NOMO-1 treated with dmso at 0.1 percent for 144 hours (cell line): ENCODE measurements at regions not wholly inside any gene's neighbourhood (a gene's known extent, or its start where the extent isn't known, plus 50 kb on each side); places are given as distances from the start of the nearest gene placed in this dataset.
A peak's percentile ranks its signal among the peaks of the same experiment; 100 is the strongest.
"Not testable (repeated sequence)": the region's sequence is repeated elsewhere in the genome, so short reads cannot be mapped to it uniquely, and the experiment has no call there.

Experiments used
- DNase-seq: peaks from one replicate; lab custom pipeline; 2025; ENCODE audit not compliant: unreplicated experiment; lab: John Stamatoyannopoulos, UW

DNA sequence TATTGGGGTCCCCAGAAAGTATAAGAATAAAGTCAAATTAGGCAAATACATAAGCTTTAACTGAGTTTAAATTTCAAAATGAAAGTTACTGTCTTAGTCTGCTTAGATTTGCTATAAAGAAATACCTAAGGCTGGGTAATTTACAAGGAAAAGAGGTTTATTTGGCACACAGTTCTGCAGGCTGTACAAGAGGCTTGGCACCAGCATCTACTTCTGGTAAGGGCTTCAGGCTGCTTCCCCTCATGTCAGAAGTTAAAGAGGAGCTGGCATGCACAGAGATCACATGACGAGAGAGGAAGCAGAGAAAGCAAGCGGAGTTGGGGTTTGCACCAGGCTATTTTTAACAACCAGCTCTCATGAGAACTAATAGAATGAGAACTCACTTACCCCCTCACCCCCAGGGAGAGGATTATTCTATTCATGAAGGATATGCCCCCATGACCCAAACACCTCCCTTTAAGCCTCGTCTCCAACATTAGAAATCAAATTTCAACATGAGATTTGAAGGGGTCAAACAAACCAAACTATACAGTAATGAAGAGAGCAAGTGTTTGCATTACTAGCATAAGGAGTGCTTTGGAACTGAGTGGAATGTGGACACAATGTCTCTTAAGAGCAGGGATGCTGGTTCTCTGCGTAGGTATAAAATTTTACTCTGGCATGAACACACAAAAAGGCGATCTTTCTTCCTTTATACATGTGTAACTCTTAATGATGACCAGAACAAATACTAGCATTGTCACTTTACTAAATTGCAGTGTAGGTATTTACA is 292.8 kb upstream of the PMFBP1 start:
- no peak for DNase-seq

DNA sequence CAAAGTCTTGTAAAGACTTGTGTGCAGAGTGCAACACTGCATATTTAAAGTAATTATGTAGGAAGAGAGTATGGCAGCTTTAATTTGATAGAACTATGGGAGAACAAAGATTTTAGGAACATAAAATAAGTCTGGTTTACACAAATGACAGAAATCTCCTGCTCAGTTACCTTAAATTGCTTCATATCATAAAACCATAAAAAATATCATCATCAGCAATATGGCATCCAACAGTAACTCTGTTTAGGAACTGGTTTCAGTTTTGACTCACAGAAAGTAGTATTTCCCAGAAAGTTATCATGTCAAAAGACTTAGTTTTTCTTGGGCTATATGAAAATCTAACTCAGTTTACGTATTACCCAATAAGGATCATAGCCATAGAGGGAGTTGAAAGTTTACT is 292.1 kb upstream of the PMFBP1 start:
- no peak for DNase-seq

DNA sequence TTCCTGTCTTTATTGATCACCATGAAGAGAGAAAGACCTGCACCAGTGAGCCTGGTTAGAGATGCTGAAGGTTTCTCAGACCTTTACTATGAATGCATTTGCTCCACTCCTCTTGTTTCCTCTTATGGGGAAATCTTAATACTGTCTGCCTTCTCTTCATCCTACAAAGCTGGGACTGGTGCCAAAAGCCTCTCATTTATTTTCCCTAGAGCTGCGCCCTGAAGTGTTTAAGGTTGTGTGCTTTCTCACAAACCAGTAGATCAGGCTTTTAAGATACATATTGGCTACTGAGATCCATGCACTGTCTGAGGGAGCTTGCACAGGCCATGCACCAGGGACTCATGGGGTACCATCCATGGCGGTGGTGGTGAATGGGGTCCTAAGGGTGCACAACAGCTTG is 286.1 kb upstream of the PMFBP1 start:
- no peak for DNase-seq

DNA sequence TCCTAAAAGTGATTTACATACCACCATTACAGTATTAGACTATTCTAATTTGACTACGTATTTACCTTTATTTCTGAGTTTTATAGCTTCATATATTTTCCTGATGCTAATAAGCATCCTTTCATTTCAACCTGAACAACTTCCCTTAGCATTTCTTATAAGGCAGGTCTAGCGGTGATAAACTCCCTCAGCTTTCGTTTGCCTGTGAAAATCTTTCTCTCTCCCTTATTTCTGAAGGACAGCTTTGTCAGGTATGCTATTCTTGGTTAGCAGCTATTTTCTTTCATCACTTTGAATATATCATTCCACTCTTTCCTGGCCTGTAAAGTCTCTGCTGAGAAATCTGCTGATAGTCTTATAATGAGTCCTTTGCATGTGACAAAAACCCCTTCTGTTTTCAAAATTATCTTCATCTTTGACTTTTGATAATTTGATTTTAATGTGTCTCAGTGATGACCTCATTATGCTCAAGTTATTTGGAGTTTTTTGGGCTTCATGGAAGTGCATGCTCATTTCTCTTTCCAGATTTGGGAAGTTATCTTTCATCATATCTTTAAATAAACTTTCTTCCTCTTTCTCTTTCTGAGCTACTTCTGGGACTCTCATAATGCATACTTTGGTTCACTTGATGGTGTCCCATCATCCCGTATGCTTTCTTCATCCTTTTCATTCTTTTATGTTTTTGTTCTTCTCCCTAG is 285.4 kb upstream of the PMFBP1 start:
- DNase-seq = no peak

DNA sequence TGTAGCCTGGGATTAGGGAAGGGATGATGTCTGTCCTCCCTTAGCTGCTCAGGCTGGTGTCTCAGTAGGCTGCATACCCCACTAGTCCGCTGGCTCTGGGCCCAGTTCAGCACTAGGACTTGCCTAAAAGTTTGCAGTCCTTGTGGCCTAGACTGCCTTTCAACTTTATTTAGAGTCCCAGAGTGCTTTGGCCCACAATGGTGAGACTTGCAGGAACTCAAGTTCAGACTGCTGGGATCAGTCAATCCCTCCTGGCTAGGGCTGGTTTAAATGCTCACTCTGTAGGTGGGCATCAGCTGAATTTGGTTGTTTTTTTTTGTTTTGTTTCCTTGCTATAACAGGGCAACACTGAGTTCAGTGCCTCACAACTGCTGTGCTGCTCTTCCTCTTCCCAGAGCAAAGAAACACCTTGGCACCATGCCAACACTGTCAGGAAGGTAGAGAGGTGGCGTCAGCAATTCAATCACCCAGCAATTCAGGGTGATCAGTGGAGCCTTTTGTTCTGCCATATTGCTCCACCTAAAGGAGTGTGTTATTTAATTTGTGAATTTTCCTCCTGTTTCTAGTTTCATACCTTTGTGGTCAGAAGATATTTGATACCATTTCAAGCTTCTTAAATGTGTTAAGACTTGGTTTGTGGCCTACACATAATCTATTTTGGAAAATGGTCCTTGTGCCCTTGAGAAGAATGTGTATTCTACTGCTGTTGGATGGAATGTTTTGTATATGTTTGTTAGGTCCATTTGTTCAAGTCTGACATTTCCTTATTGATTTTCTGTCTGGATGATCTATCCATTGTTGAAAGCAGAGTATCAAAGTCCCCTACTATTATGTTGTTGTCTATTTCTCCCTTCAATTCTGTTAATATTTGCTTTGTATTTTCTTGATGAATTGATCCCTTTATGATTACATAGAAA is 284.0 kb upstream of the PMFBP1 start:
- DNase-seq = no peak

DNA sequence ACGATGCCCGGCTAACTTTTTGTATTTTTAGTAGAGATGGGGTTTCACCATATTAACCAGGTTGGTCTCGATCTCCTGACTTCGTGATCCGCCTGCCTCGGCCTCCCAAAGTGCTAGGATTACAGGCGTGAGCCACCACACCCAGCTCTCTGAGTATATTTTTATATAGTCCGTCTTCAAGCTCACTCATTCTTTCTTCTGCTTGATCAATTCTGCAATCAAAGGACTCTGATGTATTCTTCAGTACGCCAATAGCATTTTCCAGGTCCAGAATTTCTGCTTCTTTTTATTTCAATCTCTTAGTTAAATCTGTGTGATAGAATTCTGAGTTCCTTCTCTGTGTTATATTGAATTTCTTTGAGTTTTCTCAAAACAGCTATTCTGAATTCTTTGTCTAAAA is 281.9 kb upstream of the PMFBP1 start:
- DNase-seq = not testable (repeated sequence)

DNA sequence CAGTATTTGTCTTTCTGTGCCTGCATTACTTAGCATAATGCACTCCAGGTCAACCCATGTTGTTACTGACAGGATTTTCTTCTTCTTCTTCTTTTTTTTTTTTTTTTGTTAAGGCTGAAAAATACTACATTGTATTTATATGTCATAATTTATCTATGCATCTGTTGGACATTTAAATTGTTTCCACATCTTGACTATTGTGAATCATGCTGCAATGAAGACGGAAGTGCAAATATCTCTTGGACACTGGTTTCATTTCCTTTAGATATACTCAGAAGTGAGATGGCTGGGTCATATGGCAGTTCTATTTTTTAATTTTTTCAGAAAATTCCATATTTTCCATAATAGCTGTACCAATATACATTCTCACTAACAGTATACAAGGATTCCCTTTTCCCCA is 272.7 kb upstream of the PMFBP1 start:
- DNase-seq = peak; percentile 11

DNA sequence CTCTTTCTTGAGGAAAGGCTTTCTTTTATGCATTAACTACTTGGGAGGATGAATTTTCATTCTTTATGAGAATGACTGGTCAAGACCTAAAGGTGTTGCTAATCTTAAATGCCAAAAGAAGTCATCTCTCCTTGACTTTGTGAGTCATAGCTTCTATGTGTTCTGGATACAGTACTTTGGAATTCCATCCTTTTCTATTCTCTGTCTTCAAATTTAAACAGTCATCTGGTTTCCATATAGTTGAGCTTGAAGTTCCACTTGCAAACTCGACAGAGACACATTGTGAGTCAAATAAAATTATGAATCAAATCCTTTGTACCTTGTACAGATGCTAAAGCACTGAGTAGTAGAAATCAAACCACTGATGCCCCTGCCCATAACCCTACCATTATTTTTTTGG is 271.9 kb upstream of the PMFBP1 start:
- DNase-seq = no peak

DNA sequence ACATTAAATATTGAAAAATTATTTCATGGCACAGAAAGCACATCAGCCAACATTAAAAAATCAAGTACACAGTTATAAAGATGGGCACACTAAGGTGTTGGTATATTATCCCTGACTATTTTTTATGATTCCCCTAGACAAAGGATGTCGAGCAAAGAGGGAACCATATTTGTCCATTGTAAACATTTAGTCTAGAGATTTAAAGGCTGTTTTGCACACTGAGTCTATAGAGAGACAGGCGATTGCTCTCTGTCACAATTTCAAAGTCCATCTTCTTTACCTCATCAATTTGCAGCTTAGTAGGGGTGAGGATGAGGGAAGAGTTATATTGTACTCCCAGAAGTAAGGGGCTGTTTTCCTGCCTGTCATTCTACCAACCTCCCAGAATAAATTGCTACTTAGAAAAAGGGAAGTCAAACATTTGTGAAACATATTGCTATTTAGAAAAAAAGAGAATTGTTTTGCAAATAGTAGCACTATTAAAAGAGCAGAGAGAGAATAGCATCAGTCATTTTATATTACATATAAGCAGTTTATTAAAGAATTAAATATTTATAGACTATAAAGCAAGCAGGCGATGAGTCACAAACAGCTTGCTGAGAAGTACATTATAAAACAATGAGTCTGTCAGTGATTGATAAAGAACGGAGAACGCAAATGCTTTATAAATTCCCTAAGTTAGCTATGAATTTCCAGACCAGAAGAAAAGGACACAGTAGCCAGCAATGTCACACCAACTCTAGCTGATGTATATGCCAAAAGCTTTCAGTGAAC is 270.6 kb upstream of the PMFBP1 start:
- DNase-seq = peak; percentile 50

DNA sequence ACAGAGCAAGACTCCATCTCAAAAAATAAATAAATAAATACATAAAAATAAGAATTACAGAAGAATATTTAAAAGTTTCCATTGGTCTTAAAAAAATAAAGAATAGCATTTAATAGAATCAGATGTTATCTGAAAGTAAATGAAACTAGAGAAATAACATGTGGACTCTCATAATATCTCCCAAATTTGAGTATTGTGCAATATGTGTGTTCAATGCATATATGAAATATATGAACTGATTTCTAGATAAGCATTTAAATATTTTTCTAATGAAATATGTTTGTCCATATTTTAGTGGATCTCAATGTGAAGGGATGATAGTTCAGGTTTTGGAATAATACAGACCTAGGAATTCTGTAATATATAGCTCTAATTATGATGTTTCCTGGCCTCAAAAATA is 265.9 kb upstream of the PMFBP1 start:
- DNase-seq = no peak

DNA sequence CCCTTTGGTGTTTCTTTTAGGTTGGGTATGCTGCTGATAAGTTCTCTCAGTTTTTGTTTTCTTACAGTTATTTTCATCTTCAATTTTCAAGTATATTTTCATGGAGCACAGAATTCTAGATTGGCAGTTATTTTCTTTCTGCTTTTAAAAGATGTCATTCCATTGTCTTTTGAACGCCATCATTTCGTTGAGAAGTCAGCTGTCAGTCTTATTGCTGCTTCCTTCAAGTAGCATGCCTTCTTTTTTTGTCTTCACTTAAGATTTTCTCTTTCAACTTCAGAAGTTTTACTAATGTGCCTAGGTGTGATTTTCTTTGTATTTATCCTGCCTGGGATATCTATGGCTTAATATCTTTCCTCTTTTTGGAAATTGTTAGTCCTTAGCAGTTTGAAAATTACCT is 262.2 kb upstream of the PMFBP1 start:
- no peak for DNase-seq

DNA sequence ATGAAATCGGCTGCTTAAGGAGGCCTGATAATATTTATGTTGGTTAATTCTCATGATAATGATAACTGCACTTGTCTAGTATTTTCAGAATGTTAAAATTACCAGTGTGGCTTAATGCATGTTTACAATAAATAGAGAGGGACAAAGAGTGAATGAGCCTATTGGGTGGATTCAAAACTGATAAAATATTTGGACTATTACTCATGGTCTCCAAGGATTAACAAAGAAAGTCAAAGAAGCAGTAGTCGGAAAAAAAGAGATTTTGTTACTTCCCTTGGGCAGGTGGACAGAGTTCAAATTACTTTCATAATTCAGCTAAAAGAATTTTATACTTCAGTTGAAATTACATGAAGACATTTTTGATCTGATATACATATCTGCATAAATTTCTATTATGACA is 258.2 kb upstream of the PMFBP1 start:
- DNase-seq = no peak

DNA sequence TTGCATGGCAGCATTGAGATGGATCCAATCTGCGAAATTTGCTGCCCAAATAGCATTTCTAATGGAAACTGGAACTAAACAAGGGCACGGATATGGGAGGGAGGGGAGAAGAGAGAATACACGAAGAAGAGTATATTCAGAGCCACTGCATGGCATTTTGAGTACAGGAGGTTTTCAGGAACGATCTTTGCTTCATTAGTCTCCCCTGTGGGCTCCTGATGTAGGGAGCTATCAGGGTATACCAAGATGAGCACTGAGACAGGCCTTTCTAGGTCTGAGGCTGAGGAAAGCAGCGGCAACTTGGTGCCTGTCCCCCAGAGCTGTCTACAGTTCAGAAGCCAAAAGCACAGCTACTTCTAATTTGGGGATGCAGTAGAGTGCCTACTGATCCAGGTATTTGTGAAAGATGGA is 257.7 kb upstream of the PMFBP1 start:
- no peak for DNase-seq

DNA sequence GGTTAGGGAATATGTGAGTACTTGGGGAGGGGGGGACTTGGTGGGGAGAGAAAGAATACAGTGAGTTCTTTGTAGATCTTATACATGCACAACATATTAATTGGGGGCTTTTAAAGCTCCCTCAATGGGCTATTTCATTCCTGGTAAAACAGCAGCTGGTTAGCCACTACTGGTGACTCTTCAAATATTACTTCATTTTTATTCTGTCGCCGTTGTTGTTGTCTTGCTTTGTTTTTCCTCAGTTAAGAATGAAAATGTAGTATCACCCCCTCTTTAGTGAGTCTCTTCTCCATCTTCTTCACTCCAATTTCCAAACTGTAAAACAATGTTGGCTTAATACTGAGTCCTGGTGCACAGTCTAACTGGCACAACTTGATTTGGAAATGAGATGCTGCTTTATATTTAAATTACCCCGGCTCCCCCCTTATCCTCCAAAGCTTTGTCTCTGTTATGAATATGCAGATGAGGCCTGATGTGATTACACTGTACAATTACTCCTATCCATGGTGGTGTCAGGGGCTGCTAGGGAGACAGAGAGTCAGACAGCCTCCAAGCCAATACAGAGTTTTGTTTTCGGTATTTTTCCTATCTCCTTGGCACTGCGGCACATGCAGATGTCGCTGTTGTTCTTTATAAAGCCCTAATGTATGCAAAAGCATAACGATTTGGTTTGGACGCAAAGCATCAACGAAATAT is 256.9 kb upstream of the PMFBP1 start:
- DNase-seq = no peak

DNA sequence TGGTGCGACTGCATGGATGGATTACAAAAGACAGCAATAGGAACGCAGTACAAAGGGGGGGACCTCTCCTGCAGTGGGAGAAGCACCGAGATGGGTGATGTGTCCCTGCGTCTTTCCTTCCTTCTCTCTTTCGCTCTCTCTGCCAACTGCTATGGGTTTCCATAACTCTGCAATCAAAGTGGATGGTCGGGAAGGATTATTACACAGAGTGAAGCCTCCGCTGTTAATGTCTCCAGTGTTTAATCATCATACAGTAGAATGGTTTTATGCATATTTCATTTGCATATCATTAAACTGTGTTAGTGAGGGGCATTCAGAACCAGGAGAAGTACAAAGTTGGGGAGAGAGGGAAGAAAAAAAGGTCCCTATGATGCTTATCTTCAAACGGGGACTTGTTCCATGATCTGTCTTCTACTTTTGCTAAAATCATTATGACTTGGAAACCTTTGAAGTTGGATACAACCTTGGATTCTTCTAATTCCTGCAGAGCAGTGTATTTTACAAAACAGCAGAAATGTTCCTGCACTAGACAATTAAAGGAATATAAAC is 255.9 kb upstream of the PMFBP1 start:
- no peak for DNase-seq

DNA sequence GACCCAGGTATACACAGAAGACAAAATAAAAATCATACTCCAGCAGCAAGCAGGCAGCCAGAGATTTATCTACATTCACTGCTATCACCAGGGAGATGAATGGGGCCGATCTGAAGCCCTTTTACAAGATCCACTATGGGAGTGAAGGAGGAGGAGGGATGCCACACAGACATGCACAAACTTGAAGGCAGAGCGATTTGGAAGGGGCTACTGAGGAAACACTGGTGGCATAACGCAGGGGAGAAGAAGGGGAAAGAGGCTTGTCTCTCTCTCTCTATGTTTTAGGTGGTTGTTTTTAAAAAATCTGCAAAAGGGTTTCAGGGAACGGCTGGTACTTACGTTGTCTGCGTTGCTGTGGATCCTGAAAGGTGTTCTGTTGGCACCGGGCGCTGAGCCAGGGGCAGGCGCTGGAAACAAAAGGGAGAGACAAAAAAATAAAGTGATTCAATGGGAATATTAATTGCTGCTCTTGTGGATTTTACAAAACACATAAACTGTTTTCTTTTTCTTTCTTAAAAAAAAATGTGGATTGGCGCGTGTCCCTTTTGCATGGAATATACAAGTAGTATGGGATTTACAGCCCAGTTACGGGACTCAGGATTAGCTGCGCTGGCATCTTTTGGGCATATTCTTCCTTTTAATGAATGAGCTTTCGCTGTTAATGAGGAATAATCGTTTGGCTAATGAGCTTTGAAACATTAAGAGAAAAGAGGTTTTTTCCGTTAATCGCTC is 255.3 kb upstream of the PMFBP1 start:
- no peak for DNase-seq

DNA sequence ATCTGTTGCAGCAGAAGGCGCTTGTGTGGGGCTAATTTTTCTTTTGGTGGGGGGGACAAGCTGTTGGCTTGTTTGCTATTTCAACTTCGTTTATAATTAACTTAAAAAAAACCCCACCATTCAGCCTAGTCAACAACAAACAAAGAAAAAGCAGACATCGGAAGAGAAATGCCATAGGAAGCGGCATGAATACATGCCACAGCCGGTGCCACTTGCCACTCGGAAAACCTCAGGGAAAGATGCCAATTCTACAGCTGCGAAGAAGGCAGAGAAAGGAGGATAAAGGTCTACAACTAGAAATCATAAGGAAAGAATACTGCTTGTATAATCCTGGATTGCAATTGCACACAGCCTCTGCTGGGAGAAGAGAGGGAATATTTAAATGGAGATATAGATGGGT is 254.4 kb upstream of the PMFBP1 start:
- no peak for DNase-seq

DNA sequence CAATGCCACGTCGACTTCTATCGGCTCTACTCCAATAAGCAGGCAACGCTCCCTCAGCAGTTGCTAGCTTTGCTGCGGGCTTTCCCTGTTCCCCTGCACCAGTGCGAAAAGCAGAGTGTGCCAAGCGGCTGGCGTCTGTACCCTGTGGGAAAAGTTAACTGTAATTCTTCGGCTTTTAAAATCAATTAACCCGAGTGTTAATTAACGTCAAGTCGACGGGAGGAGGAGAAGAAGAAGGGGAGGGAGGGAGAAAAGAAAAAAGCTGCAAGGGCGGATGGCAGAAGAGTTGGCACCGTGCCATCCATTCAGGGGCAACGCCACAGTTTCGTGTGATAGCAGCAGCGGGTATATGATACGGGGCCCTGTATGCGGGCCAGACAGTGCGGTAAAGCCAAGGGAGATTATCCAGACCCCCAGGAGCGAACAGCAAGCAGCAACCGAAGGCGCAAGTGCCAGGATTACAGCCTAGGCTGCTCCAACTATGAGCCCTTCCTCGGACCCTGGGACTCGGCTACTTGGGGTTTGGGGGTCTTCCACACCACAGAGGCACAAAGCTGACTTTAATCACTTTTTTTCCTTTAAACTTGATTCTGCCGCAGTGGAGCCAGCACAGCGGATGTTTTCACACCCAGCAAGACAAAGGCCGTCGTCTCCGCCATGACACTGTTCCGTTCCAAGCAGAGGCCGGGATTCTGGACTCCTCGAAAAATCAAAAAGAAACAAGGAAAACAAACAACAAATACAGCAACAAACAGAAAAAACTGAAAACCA is 253.8 kb upstream of the PMFBP1 start:
- no peak for DNase-seq

DNA sequence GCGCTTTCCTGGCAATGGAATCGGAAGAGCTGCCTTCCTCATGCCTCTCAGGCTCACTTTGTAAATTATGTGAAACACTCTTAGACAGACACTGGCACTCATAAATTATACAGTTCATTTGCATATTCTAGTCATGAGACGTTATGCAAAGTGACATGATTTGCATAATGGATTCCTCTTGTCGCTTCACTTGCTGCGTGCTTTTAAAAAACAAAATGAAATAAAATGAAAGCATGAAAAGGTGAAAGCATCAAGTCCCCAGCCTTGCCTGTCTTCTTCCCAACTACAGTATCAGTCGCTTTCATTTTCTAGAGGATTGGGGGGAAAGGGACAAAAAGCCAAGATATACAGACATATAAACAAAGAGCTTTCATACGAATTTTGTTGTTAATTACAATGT is 252.8 kb upstream of the PMFBP1 start:
- no peak for DNase-seq
